ENCODE measurements at regions not wholly inside any gene's neighbourhood (a gene's known extent, or its start where the extent isn't known, plus 50 kb on each side); places are given as distances from the start of the nearest gene placed in this dataset.
"Not testable (repeated sequence)": the region's sequence is repeated elsewhere in the genome, so short reads cannot be mapped to it uniquely, and the experiment has no call there.

DNA sequence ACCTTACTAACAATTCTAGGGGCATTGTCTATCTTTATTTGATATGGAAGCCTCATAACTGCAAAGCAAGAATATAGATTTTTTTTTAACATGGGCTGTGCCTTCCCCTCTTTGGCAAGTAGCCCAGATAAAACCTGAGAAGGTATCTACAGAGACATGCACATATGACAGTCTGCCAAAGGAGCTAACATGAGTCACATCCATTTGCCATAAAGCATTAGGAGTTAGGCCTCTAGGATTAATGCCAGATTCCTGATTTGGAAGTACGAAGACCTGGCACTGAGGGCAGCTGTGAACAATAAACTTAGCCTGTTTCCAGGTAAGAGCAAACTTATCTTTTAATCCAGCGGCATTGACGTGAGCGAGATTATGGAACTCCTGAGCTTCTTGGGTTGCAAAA lies 808.7 kb downstream of the SLC6A15 start:
- BruUV-seq (replicated peaks); H4K8ac ChIP-seq (ENCODE audit: low read depth in 2 of 2, low read length in 2 of 2); H2BK120ac ChIP-seq (ENCODE audit: low read depth, low read length); H3K9me3 ChIP-seq (ENCODE audit: control insufficient read depth, insufficient read depth, low read length); H2AFZ ChIP-seq (replicated peaks; ENCODE audit: low read length, poor library complexity); H2AK9ac ChIP-seq (replicated peaks; ENCODE audit: low read depth, low read length, poor library complexity); H2AK5ac ChIP-seq (ENCODE audit: low read depth, low read length); H3K27me3 ChIP-seq (ENCODE audit: control insufficient read depth, insufficient read depth, low read length); H3K4ac ChIP-seq (ENCODE audit: low read depth, low read length); H3K79me1 ChIP-seq (ENCODE audit: low read depth in 1 of 2, low read length in 2 of 2); H3K9me1 ChIP-seq (ENCODE audit: insufficient read depth, low read length); H4K20me1 ChIP-seq (ENCODE audit: insufficient read depth, low read length); H3K14ac ChIP-seq (replicated peaks; ENCODE audit: low read depth, low read length); H3K18ac ChIP-seq (ENCODE audit: low read depth, low read length); H3K4me2 ChIP-seq (ENCODE audit: low read depth, low read length); CTCF ChIA-PET; H3K9ac ChIP-seq (ENCODE audit: low read depth, low read length); H3K4me1 ChIP-seq (ENCODE audit: control insufficient read depth, insufficient read depth, low read length); POLR2A ChIA-PET (ENCODE audit: unreplicated experiment); H3K4me3 ChIP-seq (ENCODE audit: insufficient read depth, low read depth, low read length); H2BK5ac ChIP-seq (ENCODE audit: low read depth, low read length, poor library complexity, severe bottlenecking); H3K36me3 ChIP-seq (ENCODE audit: control insufficient read depth, insufficient read depth, low read length); H3K27ac ChIP-seq (ENCODE audit: insufficient read depth, low read length); in situ Hi-C loops (cut with MboI; ENCODE audit: low sequenced_read_pairs); H2BK20ac ChIP-seq (ENCODE audit: low read depth, low read length); ATAC-seq (ENCODE audit: low read depth); dilution Hi-C loops (cut with HindIII; ENCODE audit: low sequenced_read_pairs, unreplicated experiment); intact Hi-C loops (cut with micrococcal nuclease); H4K91ac ChIP-seq (ENCODE audit: insufficient read depth, low read depth, low read length); DNase-seq; H4K5ac ChIP-seq (ENCODE audit: low read depth, low read length); H2BK15ac ChIP-seq (ENCODE audit: low read depth, low read length); H3K23ac ChIP-seq (ENCODE audit: low read depth, low read length); H3K56ac ChIP-seq (ENCODE audit: extremely low read depth, insufficient read depth, low read length): not testable (repeated sequence)
- no CpG with 5 or more reads among the region's 4 CpGs for WGBS, 2 experiments (ENCODE audit: extremely low coverage in 2 of 2, insufficient read length in 1 of 2)

DNA sequence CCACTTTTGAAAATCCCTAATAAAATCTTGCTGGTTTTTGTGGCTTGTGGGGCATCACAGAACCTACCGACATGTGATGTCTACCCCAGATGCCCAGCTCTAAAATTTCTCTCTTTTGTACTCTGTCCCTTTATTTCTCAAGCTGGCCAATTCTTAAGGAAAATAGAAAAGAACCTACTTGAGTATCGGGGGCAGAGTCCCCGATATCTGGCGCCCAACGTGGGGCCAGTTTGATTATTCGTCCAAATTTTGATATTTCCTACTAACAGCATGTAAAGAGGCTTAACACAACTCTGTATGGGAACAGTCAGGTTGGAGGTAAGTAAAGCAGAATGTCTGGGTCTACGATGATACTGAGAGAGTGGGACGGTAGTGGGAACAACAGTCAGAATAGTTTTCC lies 810.6 kb downstream of the SLC6A15 start:
- dilution Hi-C loops (cut with HindIII; ENCODE audit: low sequenced_read_pairs, unreplicated experiment); ATAC-seq (ENCODE audit: low read depth); H2AFZ ChIP-seq (replicated peaks; ENCODE audit: low read length, poor library complexity); H4K5ac ChIP-seq (ENCODE audit: low read depth, low read length); H3K9ac ChIP-seq (ENCODE audit: low read depth, low read length); H3K27ac ChIP-seq (ENCODE audit: insufficient read depth, low read length); H3K18ac ChIP-seq (ENCODE audit: low read depth, low read length); in situ Hi-C loops (cut with MboI; ENCODE audit: low sequenced_read_pairs); H3K4ac ChIP-seq (ENCODE audit: low read depth, low read length); H3K36me3 ChIP-seq (ENCODE audit: control insufficient read depth, insufficient read depth, low read length); H3K14ac ChIP-seq (replicated peaks; ENCODE audit: low read depth, low read length); H3K4me2 ChIP-seq (ENCODE audit: low read depth, low read length); H2AK5ac ChIP-seq (ENCODE audit: low read depth, low read length); CTCF ChIA-PET; H3K56ac ChIP-seq (ENCODE audit: extremely low read depth, insufficient read depth, low read length); intact Hi-C loops (cut with micrococcal nuclease); H3K27me3 ChIP-seq (ENCODE audit: control insufficient read depth, insufficient read depth, low read length); DNase-seq; H3K9me1 ChIP-seq (ENCODE audit: insufficient read depth, low read length); H3K4me1 ChIP-seq (ENCODE audit: control insufficient read depth, insufficient read depth, low read length); H4K20me1 ChIP-seq (ENCODE audit: insufficient read depth, low read length); H2BK120ac ChIP-seq (ENCODE audit: low read depth, low read length); H4K8ac ChIP-seq (ENCODE audit: low read depth in 2 of 2, low read length in 2 of 2); H2AK9ac ChIP-seq (replicated peaks; ENCODE audit: low read depth, low read length, poor library complexity); H3K23ac ChIP-seq (ENCODE audit: low read depth, low read length); H4K91ac ChIP-seq (ENCODE audit: insufficient read depth, low read depth, low read length); H2BK20ac ChIP-seq (ENCODE audit: low read depth, low read length); H2BK15ac ChIP-seq (ENCODE audit: low read depth, low read length); H3K79me1 ChIP-seq (ENCODE audit: low read depth in 1 of 2, low read length in 2 of 2); H2BK5ac ChIP-seq (ENCODE audit: low read depth, low read length, poor library complexity, severe bottlenecking); H3K4me3 ChIP-seq (ENCODE audit: insufficient read depth, low read depth, low read length); BruUV-seq (replicated peaks); POLR2A ChIA-PET (ENCODE audit: unreplicated experiment): not testable (repeated sequence)
- H3K9me3 ChIP-seq (ENCODE audit: control insufficient read depth, insufficient read depth, low read length): peaks cover 11% of the 10 kb centered on the region
- 100% methylated on average over 1 of the region's 8 CpGs; no CpG with 5 or more reads in 1 of the 2 experiments for WGBS, 2 experiments (ENCODE audit: extremely low coverage in 2 of 2, insufficient read length in 1 of 2)

Measured in IMR-90 (cell line).